ENCODE measurements at regions not wholly inside any gene's neighbourhood (a gene's known extent, or its start where the extent isn't known, plus 50 kb on each side); places are given as distances from the start of the nearest gene placed in this dataset.

- DNase-seq (ENCODE audit: low read depth in 2 of 2) = no peak
Measured at GRCh38 chr3:17985658-17986347, 243.4 kb upstream of the TBC1D5 start.

GRCh38 chr3:17983106-17983505 is 240.7 kb upstream of the TBC1D5 start:
- DNase-seq (ENCODE audit: low read depth in 2 of 2) = no peak

- no peak for DNase-seq (ENCODE audit: low read depth in 2 of 2)
Measured at GRCh38 chr3:17982211-17982880, 239.9 kb upstream of the TBC1D5 start.

- DNase-seq (ENCODE audit: low read depth in 2 of 2) = no peak
Measured at GRCh38 chr3:17980863-17981262, 238.4 kb upstream of the TBC1D5 start.

- DNase-seq (ENCODE audit: low read depth in 2 of 2) = no peak
Measured at GRCh38 chr3:17979911-17980310, 237.5 kb upstream of the TBC1D5 start.

GRCh38 chr3:17979252-17979651 is 236.8 kb upstream of the TBC1D5 start:
- DNase-seq (ENCODE audit: low read depth in 2 of 2) = no peak

- DNase-seq (ENCODE audit: low read depth in 2 of 2) = no peak
Measured at GRCh38 chr3:17974206-17974841, 231.9 kb upstream of the TBC1D5 start.

- DNase-seq (ENCODE audit: low read depth in 2 of 2) = no peak
Measured at GRCh38 chr3:17972959-17973906, 230.8 kb upstream of the TBC1D5 start.

GRCh38 chr3:17972476-17972875 is 230.0 kb upstream of the TBC1D5 start:
- DNase-seq (ENCODE audit: low read depth in 2 of 2) = no peak

- no peak for DNase-seq (ENCODE audit: low read depth in 2 of 2)
Measured at GRCh38 chr3:17972030-17972429, 229.6 kb upstream of the TBC1D5 start.

- no peak for DNase-seq (ENCODE audit: low read depth in 2 of 2)
Measured at GRCh38 chr3:17969985-17970568, 227.6 kb upstream of the TBC1D5 start.

- no peak for DNase-seq (ENCODE audit: low read depth in 2 of 2)
Measured at GRCh38 chr3:17969244-17969643, 226.8 kb upstream of the TBC1D5 start.

GRCh38 chr3:17967953-17968607 is 225.6 kb upstream of the TBC1D5 start:
- no peak for DNase-seq (ENCODE audit: low read depth in 2 of 2)

- DNase-seq (ENCODE audit: low read depth in 2 of 2) = no peak
Measured at GRCh38 chr3:17967111-17967510, 224.7 kb upstream of the TBC1D5 start.

GRCh38 chr3:17965331-17965730 is 222.9 kb upstream of the TBC1D5 start:
- no peak for DNase-seq (ENCODE audit: low read depth in 2 of 2)

GRCh38 chr3:17964108-17964507 is 221.7 kb upstream of the TBC1D5 start:
- DNase-seq (ENCODE audit: low read depth in 2 of 2) = no peak

GRCh38 chr3:17955411-17955810 is 213.0 kb upstream of the TBC1D5 start:
- no peak for DNase-seq (ENCODE audit: low read depth in 2 of 2)

- no peak for DNase-seq (ENCODE audit: low read depth in 2 of 2)
Measured at GRCh38 chr3:17954801-17955200, 212.4 kb upstream of the TBC1D5 start.

GRCh38 chr3:17951241-17951640 is 208.8 kb upstream of the TBC1D5 start:
- DNase-seq (ENCODE audit: low read depth in 2 of 2) = no peak

- DNase-seq (ENCODE audit: low read depth in 2 of 2) = no peak
Measured at GRCh38 chr3:17949101-17949500, 206.7 kb upstream of the TBC1D5 start.

GRCh38 chr3:17947833-17948232 is 205.4 kb upstream of the TBC1D5 start:
- DNase-seq (ENCODE audit: low read depth in 2 of 2) = no peak
